OCI-LY3 (cell line): ENCODE measurements at regions not wholly inside any gene's neighbourhood (a gene's known extent, or its start where the extent isn't known, plus 50 kb on each side); places are given as distances from the start of the nearest gene placed in this dataset.

Source experiments
- EZH2phosphoT487 ChIP-seq: fragments of 200-600 bp; shearing (Covaris generic); IDR thresholded peaks from 2 replicates; pipeline ENCODE4 v1.6.1; 2018; ENCODE audit warnings: antibody characterized with exemption, mixed run types, low read depth
- TF ChIP-seq, protein P1 (sequence below): fragments of 200-600, 300-600 bp; sonication (generic); IDR thresholded peaks from 2 replicates; pipeline ENCODE4 v1.5.1; 2014; ENCODE audit warnings: antibody characterized with exemption, low read length, low read depth

DNA sequence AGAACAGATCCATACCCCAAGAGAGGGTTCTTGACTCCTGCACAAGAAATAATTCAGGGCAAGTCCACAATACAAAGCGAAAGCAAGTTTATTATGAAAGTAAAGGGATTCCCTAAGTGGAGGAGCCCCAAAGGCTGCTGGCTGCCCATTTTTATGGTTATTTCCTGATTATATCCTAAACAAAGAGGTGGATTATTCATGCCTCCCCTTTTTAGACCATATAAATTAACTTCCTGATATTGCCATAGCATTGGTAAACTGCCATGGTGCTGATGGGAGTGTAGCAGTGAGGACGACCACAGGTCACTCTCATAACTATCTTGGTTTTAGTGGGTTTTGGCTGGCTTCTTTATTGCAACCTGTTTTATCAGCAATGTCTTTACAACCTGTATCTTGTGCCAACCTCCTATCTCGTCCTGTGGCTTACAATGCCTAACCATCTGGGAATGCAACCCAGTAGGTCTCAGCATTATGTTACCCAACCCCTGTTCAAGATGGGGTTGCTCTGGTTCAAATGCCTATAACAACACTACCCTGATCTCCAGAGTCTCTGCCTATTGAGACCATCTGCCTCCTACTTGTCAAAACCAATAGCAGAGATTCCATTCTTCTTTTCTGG, 154.4 kb upstream of the GRAMD2B start:
- TF ChIP-seq, protein P1, sequence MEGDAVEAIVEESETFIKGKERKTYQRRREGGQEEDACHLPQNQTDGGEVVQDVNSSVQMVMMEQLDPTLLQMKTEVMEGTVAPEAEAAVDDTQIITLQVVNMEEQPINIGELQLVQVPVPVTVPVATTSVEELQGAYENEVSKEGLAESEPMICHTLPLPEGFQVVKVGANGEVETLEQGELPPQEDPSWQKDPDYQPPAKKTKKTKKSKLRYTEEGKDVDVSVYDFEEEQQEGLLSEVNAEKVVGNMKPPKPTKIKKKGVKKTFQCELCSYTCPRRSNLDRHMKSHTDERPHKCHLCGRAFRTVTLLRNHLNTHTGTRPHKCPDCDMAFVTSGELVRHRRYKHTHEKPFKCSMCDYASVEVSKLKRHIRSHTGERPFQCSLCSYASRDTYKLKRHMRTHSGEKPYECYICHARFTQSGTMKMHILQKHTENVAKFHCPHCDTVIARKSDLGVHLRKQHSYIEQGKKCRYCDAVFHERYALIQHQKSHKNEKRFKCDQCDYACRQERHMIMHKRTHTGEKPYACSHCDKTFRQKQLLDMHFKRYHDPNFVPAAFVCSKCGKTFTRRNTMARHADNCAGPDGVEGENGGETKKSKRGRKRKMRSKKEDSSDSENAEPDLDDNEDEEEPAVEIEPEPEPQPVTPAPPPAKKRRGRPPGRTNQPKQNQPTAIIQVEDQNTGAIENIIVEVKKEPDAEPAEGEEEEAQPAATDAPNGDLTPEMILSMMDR = no peak
- no peak for TF ChIP-seq EZH2phosphoT487
